GM12874 (cell line): ENCODE measurements at regions not wholly inside any gene's neighbourhood (a gene's known extent, or its start where the extent isn't known, plus 50 kb on each side); places are given as distances from the start of the nearest gene placed in this dataset.

Experiments
- CTCF ChIP-seq: IDR thresholded peaks from 2 replicates; pipeline ENCODE4 v1.5.1; 2011; ENCODE audit warnings: low read depth, mild to moderate bottlenecking, control low read depth, low read length, moderate library complexity; ENCODE audit not compliant: insufficient read depth

GRCh38 chr4:153852501-153852900, 63.6 kb upstream of the SFRP2 start:
- no peak for TF ChIP-seq CTCF

- TF ChIP-seq CTCF = no peak
Observed at GRCh38 chr4:153850533-153851280, 61.8 kb upstream of the SFRP2 start.

GRCh38 chr4:153844144-153844543, 55.3 kb upstream of the SFRP2 start:
- no peak for TF ChIP-seq CTCF
